ENCODE measurements at regions not wholly inside any gene's neighbourhood (a gene's known extent, or its start where the extent isn't known, plus 50 kb on each side); places are given as distances from the start of the nearest gene placed in this dataset.

- no peak for DNase-seq (ENCODE audit: extremely low spot score)
- ChIA-PET CTCF (no interaction called here), POLR2A (no interaction called here)
- TF ChIP-seq FOXA1 (IDR thresholded peaks at IDR 0.05) (no peak), NFRKB (IDR thresholded peaks at IDR 0.05) (no peak), LEF1 (IDR thresholded peaks at IDR 0.05; ENCODE audit: borderline replicate concordance) (no peak), CTBP1 (IDR thresholded peaks at IDR 0.05; ENCODE audit: borderline replicate concordance) (no peak), TARDBP (IDR thresholded peaks at IDR 0.05) (no peak), ELF4 (IDR thresholded peaks at IDR 0.05) (no peak), FOXM1 (IDR thresholded peaks at IDR 0.05; ENCODE audit: borderline replicate concordance) (no peak), HDGF (IDR thresholded peaks at IDR 0.05; ENCODE audit: borderline replicate concordance) (no peak), BHLHE40 (IDR thresholded peaks at IDR 0.05; ENCODE audit: borderline replicate concordance) (no peak), ZNF384 (IDR thresholded peaks at IDR 0.05) (no peak), FOXK2 (IDR thresholded peaks at IDR 0.05) (no peak), SUZ12 (IDR thresholded peaks at IDR 0.05) (no peak), SP1 (IDR thresholded peaks at IDR 0.05) (no peak), L3MBTL2 (conservative IDR thresholded peaks at IDR 0.05) (no peak)
- TF ChIP-seq, protein P1, sequence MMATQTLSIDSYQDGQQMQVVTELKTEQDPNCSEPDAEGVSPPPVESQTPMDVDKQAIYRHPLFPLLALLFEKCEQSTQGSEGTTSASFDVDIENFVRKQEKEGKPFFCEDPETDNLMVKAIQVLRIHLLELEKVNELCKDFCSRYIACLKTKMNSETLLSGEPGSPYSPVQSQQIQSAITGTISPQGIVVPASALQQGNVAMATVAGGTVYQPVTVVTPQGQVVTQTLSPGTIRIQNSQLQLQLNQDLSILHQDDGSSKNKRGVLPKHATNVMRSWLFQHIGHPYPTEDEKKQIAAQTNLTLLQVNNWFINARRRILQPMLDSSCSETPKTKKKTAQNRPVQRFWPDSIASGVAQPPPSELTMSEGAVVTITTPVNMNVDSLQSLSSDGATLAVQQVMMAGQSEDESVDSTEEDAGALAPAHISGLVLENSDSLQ (IDR thresholded peaks at IDR 0.05) = no peak
Observed at GRCh38 chr11:34750692-34751405, 130.0 kb downstream of the EHF start.

GRCh38 chr11:34749666-34750659, 129.1 kb downstream of the EHF start:
- TF ChIP-seq ARNT (IDR thresholded peaks at IDR 0.05) (no peak), L3MBTL2 (conservative IDR thresholded peaks at IDR 0.05) (no peak), TARDBP (IDR thresholded peaks at IDR 0.05) (no peak), BHLHE40 (IDR thresholded peaks at IDR 0.05; ENCODE audit: borderline replicate concordance) (no peak), FOXM1 (IDR thresholded peaks at IDR 0.05; ENCODE audit: borderline replicate concordance) (no peak), FOXA1 (IDR thresholded peaks at IDR 0.05) (no peak), SP1 (IDR thresholded peaks at IDR 0.05) (no peak), LEF1 (IDR thresholded peaks at IDR 0.05; ENCODE audit: borderline replicate concordance) (no peak), HDGF (IDR thresholded peaks at IDR 0.05; ENCODE audit: borderline replicate concordance) (no peak), ELF4 (IDR thresholded peaks at IDR 0.05) (no peak), FOXK2 (IDR thresholded peaks at IDR 0.05) (no peak)
- TF ChIP-seq, protein P1 (IDR thresholded peaks at IDR 0.05) = no peak
- ChIA-PET POLR2A (no interaction called here), CTCF (no interaction called here)
- DNase-seq (ENCODE audit: extremely low spot score) = no peak

- TF ChIP-seq FOXK2 (IDR thresholded peaks at IDR 0.05) (no peak), LEF1 (IDR thresholded peaks at IDR 0.05; ENCODE audit: borderline replicate concordance) (no peak), L3MBTL2 (conservative IDR thresholded peaks at IDR 0.05) (no peak), SUZ12 (IDR thresholded peaks at IDR 0.05) (no peak), CTBP1 (IDR thresholded peaks at IDR 0.05; ENCODE audit: borderline replicate concordance) (no peak), HDGF (IDR thresholded peaks at IDR 0.05; ENCODE audit: borderline replicate concordance) (no peak), ZNF384 (IDR thresholded peaks at IDR 0.05) (no peak), FOXM1 (IDR thresholded peaks at IDR 0.05; ENCODE audit: borderline replicate concordance) (no peak), TARDBP (IDR thresholded peaks at IDR 0.05) (no peak), BHLHE40 (IDR thresholded peaks at IDR 0.05; ENCODE audit: borderline replicate concordance) (no peak), ARNT (IDR thresholded peaks at IDR 0.05) (no peak), SP1 (IDR thresholded peaks at IDR 0.05) (no peak), FOXA1 (IDR thresholded peaks at IDR 0.05) (no peak), ELF4 (IDR thresholded peaks at IDR 0.05) (no peak), NFRKB (IDR thresholded peaks at IDR 0.05) (no peak)
- TF ChIP-seq, protein P1 (IDR thresholded peaks at IDR 0.05) = no peak
- ChIA-PET CTCF (no interaction called here), POLR2A (no interaction called here)
- no peak for DNase-seq (ENCODE audit: extremely low spot score)
Observed at GRCh38 chr11:34748036-34748435, 127.1 kb downstream of the EHF start.

DNA sequence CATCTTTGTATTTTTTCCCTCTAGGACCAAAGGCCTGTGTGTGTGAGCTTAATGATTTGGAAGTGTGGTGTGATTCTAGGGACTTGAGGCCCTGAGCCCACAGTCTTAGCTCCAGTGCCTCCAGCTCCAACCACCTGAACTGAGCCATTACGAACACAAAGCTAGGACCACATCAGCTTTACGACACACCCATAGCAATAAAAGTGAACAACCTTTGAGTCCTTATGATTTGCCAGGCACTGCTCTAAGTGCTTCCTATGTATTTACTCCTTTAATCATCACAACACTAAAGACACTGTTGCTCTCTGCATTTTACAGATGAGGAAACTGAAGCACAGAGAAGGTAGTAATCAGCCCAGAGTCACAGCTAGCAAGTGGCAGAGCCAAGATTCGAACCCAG, 126.4 kb downstream of the EHF start:
- ChIA-PET CTCF (no interaction called here), POLR2A (no interaction called here)
- DNase-seq (ENCODE audit: extremely low spot score) = no peak
- no peak for TF ChIP-seq HDGF (IDR thresholded peaks at IDR 0.05; ENCODE audit: borderline replicate concordance)
- TF ChIP-seq SUZ12 (IDR thresholded peaks at IDR 0.05) = no peak
- no peak for TF ChIP-seq FOXA1 (IDR thresholded peaks at IDR 0.05)

DNA sequence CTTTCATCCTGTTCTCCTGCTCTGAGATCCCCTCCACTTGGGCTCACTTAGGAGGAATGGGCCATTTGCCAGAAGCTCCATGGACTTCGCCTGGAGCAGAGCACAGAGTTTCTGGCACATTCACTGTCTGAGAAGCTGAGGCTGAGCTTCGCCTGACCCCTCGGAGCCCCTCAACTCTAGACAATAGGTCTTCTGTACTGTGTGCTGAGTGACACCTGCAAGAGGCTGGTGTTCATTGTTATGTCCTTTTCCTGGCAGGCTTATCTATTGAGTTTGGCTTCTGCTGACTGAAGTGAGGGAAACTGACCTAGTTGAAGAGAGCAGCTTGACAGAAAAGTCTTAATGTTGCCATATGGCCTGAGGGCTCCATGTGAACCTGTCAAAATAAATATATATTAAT, 124.3 kb downstream of the EHF start:
- POLR2A ChIA-PET = no interaction called here

DNA sequence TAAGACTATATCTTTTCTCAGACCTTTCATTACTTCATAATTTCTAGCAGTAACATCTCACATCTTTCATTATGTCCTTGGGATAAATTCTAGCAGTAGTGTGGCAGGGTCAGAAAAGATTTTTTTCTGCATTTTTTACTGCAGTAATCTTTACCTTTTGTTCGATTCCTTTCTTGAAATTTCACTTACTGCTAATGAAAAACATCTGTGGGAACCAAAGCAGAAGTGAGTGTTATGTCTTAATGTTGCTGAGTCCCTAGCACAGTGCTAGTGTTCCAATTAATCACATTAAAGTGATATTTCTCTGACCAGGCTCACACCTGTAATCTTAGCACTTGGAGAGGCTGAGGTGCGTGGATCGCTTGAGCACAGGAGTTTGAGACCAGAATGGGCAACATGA, 123.6 kb downstream of the EHF start:
- POLR2A ChIA-PET = no interaction called here
- CTCF ChIA-PET = no interaction called here
- TF ChIP-seq SUZ12 (IDR thresholded peaks at IDR 0.05) (no peak), CTBP1 (IDR thresholded peaks at IDR 0.05; ENCODE audit: borderline replicate concordance) (no peak)
- no peak for DNase-seq (ENCODE audit: extremely low spot score)

More for the DNA sequence above, 124.3 kb downstream of the EHF start:
- TF ChIP-seq NFRKB (IDR thresholded peaks at IDR 0.05) (no peak), ELF4 (IDR thresholded peaks at IDR 0.05) (no peak), LEF1 (IDR thresholded peaks at IDR 0.05; ENCODE audit: borderline replicate concordance) (no peak), BHLHE40 (IDR thresholded peaks at IDR 0.05; ENCODE audit: borderline replicate concordance) (no peak), TARDBP (IDR thresholded peaks at IDR 0.05) (no peak)
- CTCF ChIA-PET = no interaction called here
- no peak for DNase-seq (ENCODE audit: extremely low spot score)

Data from HEK293T (cell line).